ENCODE measurements at regions not wholly inside any gene's neighbourhood (a gene's known extent, or its start where the extent isn't known, plus 50 kb on each side); places are given as distances from the start of the nearest gene placed in this dataset.

DNA sequence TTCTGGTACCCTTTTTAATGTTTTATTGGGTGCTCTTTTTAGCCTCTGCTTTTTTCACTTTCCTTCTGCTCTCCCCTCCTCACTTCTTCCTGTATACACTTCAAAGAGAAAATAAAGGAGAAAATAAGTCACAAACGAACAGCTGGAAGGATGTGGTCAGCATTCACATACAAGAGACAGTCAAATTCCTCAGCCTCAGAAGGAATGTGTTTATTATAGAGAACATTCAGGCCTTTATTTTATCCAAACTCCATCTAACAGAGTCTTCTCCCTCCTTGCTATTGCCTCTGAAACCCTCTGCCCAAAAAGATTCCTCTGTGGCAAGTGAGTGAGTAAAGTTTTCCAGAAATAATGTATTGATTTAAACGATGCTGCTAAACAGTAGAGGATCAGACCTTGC, 490.4 kb downstream of the FRK start:
- H3K36me3 Mint-ChIP-seq (ENCODE audit: low read depth): no peaks in the 10 kb centered on the region
- TF ChIP-seq, protein P1, sequence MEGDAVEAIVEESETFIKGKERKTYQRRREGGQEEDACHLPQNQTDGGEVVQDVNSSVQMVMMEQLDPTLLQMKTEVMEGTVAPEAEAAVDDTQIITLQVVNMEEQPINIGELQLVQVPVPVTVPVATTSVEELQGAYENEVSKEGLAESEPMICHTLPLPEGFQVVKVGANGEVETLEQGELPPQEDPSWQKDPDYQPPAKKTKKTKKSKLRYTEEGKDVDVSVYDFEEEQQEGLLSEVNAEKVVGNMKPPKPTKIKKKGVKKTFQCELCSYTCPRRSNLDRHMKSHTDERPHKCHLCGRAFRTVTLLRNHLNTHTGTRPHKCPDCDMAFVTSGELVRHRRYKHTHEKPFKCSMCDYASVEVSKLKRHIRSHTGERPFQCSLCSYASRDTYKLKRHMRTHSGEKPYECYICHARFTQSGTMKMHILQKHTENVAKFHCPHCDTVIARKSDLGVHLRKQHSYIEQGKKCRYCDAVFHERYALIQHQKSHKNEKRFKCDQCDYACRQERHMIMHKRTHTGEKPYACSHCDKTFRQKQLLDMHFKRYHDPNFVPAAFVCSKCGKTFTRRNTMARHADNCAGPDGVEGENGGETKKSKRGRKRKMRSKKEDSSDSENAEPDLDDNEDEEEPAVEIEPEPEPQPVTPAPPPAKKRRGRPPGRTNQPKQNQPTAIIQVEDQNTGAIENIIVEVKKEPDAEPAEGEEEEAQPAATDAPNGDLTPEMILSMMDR (IDR thresholded peaks at IDR 0.05): no peak
- H3K9me3 Mint-ChIP-seq: no peaks in the 10 kb centered on the region
- H3K4me3 Mint-ChIP-seq: no peak overlapping the region
- no peaks in the 10 kb centered on the region for H3K4me1 Mint-ChIP-seq
- H3K27ac Mint-ChIP-seq: no peak overlapping the region
- no peaks in the 10 kb centered on the region for H3K27me3 Mint-ChIP-seq (ENCODE audit: low read depth, poor library complexity)
- no peak for DNase-seq

DNA sequence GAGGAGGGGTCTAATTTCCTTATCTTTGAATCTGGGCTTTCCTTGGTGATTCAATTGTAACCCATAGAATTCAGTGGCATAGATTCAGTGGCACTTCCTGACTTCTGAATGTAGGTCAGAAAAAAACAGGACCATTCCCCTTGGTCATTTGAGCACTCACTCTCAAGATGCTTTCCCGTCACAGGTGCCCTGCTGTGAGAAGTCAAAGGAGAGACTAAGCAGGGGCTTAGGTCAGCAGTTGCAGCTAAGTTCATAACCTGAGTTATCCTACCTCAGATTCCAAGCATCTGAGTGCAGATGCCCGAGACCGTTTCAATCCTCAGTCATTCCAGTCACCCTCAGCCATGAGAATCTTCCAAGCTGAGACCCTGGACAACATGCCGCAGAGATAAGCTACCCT, 506.6 kb downstream of the FRK start:
- Mint-ChIP-seq H3K4me3 (no peak overlapping the region), H3K9me3 (no peaks in the 10 kb centered on the region), H3K4me1 (no peaks in the 10 kb centered on the region), H3K36me3 (ENCODE audit: low read depth) (no peaks in the 10 kb centered on the region), H3K27ac (no peak overlapping the region), H3K27me3 (ENCODE audit: low read depth, poor library complexity) (no peaks in the 10 kb centered on the region)
- DNase-seq: no peak
- TF ChIP-seq, protein P1 (IDR thresholded peaks at IDR 0.05): no peak

DNA sequence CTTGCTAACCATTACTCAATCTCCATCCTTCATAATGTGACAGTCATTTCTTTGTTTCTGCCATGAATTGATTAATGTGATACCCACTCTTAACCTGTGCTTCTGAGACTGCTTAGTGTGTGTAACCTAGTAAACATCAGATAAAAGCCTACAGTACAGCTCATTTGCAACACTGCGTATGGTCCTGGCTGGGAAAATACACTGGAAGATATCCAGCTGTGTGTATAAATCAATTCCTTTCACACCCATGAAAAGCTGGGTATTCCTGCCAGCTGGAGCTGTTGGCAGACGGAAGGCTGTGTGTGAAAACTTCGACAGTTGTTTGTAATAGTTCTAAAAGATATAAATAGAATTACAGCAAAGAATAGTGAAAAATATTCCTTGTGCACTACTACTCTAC, 509.2 kb downstream of the FRK start:
- no peaks in the 10 kb centered on the region for H3K4me1 Mint-ChIP-seq
- no peaks in the 10 kb centered on the region for H3K9me3 Mint-ChIP-seq
- TF ChIP-seq, protein P1 (IDR thresholded peaks at IDR 0.05): no peak
- no peak overlapping the region for H3K4me3 Mint-ChIP-seq
- no peaks in the 10 kb centered on the region for H3K27me3 Mint-ChIP-seq (ENCODE audit: low read depth, poor library complexity)
- H3K36me3 Mint-ChIP-seq (ENCODE audit: low read depth): no peaks in the 10 kb centered on the region
- no peak overlapping the region for H3K27ac Mint-ChIP-seq
- no peak for DNase-seq

DNA sequence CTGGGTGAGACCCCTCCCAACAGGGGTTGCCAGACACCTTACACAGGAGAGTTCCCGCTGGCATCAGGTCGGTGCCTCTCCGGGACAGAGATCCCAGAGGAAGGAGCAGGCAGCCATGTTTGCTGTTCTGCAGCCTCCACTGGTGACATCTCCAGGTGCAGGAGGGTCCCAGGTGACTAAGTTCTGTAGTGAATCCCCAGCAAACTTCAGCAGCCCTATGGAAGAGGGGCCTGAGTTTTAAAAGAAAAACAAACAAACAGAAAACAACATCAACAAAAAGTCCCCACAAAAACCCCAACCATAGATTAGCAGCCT, 515.1 kb downstream of the FRK start:
- Mint-ChIP-seq H3K9me3 (no peaks in the 10 kb centered on the region), H3K36me3 (ENCODE audit: low read depth) (no peaks in the 10 kb centered on the region), H3K4me1 (no peaks in the 10 kb centered on the region), H3K27ac (no peak overlapping the region), H3K27me3 (ENCODE audit: low read depth, poor library complexity) (no peaks in the 10 kb centered on the region), H3K4me3 (no peak overlapping the region)
- DNase-seq: no peak
- TF ChIP-seq, protein P1 (IDR thresholded peaks at IDR 0.05): no peak

DNA sequence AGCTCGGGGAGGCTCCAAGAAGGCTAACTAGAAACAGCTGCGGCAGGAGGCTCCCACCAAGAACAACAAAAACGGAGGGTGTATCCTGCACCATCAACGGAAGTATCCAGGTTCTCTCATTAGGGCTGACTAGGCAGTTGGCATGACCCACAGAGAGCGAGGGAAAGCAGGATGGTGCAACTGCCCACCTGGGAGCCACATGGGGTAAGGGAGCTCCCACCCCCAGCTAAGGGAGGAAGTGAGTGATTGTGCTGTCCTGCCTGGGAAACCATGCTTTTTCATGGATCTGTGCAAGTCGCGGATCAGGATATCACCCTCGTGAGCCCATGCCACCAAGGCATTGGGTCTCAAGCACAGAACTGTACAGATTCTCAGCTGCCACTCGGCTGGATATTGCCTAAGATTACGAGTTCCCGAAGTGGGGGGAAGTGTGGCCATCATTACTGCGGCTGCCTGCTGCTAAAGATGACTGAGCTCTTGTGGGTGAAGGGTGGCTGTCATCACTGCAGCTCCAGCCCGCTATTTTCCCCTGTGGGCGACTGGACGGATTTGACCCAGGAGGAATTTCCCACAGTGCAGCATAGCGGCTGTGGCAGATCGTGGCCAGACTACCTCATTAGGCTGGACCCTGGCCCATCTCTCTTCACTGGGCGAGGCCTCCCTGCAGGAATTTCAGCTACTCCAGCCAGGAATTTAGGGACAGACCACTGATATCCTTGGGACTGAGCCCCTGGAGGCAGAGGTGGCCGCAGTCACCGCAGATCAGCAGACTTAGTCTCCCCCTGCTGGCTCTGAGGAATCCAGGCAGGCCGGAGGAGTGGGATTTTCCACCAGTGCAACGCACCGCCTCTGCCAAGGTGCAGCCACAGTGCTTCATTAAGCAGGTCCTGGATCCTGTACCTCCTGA, 515.7 kb downstream of the FRK start:
- no peak overlapping the region for H3K27ac Mint-ChIP-seq
- no peaks in the 10 kb centered on the region for H3K36me3 Mint-ChIP-seq (ENCODE audit: low read depth)
- no peaks in the 10 kb centered on the region for H3K9me3 Mint-ChIP-seq
- no peaks in the 10 kb centered on the region for H3K4me1 Mint-ChIP-seq
- H3K4me3 Mint-ChIP-seq: no peak overlapping the region
- no peaks in the 10 kb centered on the region for H3K27me3 Mint-ChIP-seq (ENCODE audit: low read depth, poor library complexity)
- TF ChIP-seq, protein P1 (IDR thresholded peaks at IDR 0.05): peak; percentile 44
- peak; percentile 40 for DNase-seq
